Activated T-helper 1 cell treated with Interleukin-2 at 50 U/mL for 16 hours (primary cell): ENCODE measurements at regions not wholly inside any gene's neighbourhood (a gene's known extent, or its start where the extent isn't known, plus 50 kb on each side); places are given as distances from the start of the nearest gene placed in this dataset.

ENCODE experiments used
- DNase-seq: peaks from one replicate; pipeline ENCODE4 v3.0.0-alpha.2; 2020; ENCODE audit warnings: low read depth

GRCh38 chr9:110059461-110059860, 148.5 kb downstream of the C9orf152 start:
- no peak for DNase-seq

- DNase-seq = no peak
Measured at GRCh38 chr9:110064803-110065202, 143.2 kb downstream of the C9orf152 start.

- no peak for DNase-seq
Measured at GRCh38 chr9:110065532-110065931, 142.4 kb downstream of the C9orf152 start.

GRCh38 chr9:110066929-110067716, 140.8 kb downstream of the C9orf152 start:
- DNase-seq = no peak

- DNase-seq = no peak
Measured at GRCh38 chr9:110068212-110068611, 139.7 kb downstream of the C9orf152 start.

GRCh38 chr9:110069326-110070248, 138.4 kb downstream of the C9orf152 start:
- no peak for DNase-seq

- DNase-seq = no peak
Measured at GRCh38 chr9:110072597-110073355, 135.2 kb downstream of the C9orf152 start.

GRCh38 chr9:110073356-110073905, 134.5 kb downstream of the C9orf152 start:
- DNase-seq = no peak

- no peak for DNase-seq
Measured at GRCh38 chr9:110076894-110077725, 130.8 kb downstream of the C9orf152 start.

GRCh38 chr9:110077925-110078324, 130.0 kb downstream of the C9orf152 start:
- DNase-seq = no peak

- DNase-seq = no peak
Measured at GRCh38 chr9:110078604-110079003, 129.4 kb downstream of the C9orf152 start.

- DNase-seq = no peak
Measured at GRCh38 chr9:110081395-110081794, 126.6 kb downstream of the C9orf152 start.

- DNase-seq = no peak
Measured at GRCh38 chr9:110083866-110084265, 124.1 kb downstream of the C9orf152 start.

GRCh38 chr9:110086537-110086936, 121.4 kb downstream of the C9orf152 start:
- no peak for DNase-seq

- DNase-seq = no peak
Measured at GRCh38 chr9:110087605-110088004, 120.4 kb downstream of the C9orf152 start.

GRCh38 chr9:110088099-110088498, 119.9 kb downstream of the C9orf152 start:
- DNase-seq = no peak

- no peak for DNase-seq
Measured at GRCh38 chr9:110089681-110090370, 118.1 kb downstream of the C9orf152 start.

GRCh38 chr9:110092792-110093191, 115.2 kb downstream of the C9orf152 start:
- DNase-seq = no peak

GRCh38 chr9:110093417-110093816, 114.5 kb downstream of the C9orf152 start:
- DNase-seq = no peak

- DNase-seq = no peak
Measured at GRCh38 chr9:110093871-110094270, 114.1 kb downstream of the C9orf152 start.
